DND-41 (cell line): ENCODE measurements at regions not wholly inside any gene's neighbourhood (a gene's known extent, or its start where the extent isn't known, plus 50 kb on each side); places are given as distances from the start of the nearest gene placed in this dataset.

Source experiments
- ATAC-seq: fragments of 200-7000 bp; cut with Tn5 transposase; 3 replicates; pipeline ENCODE4 v1.9.1; 2021; ENCODE audit warnings: low read depth; ENCODE audit not compliant: insufficient read depth
- DNase-seq: peaks from one replicate; pipeline ENCODE4 v3.0.0-alpha.2; 2020
- H2AFZ ChIP-seq: 2 replicates; pipeline ENCODE4 v1.6.0; 2012; ENCODE audit warnings: low read depth, low read length
- H3K27ac ChIP-seq: 2 replicates; pipeline ENCODE4 v1.5.1; 2012; ENCODE audit warnings: low read length, inconsistent platforms
- H3K27me3 ChIP-seq: fragments of 200-600 bp; sonication (generic); 2 replicates; pipeline ENCODE4 v1.6.0; 2012; ENCODE audit warnings: low read length, mild to moderate bottlenecking, inconsistent platforms; ENCODE audit not compliant: insufficient read depth, poor library complexity
- H3K36me3 ChIP-seq: 2 replicates; pipeline ENCODE4 v1.5.1; 2012; ENCODE audit warnings: low read length, inconsistent platforms; ENCODE audit not compliant: insufficient read depth
- H3K4me1 ChIP-seq: 2 replicates; pipeline ENCODE4 v1.5.1; 2012; ENCODE audit warnings: mild to moderate bottlenecking, low read length; ENCODE audit not compliant: insufficient read depth
- H3K4me2 ChIP-seq: 2 replicates; pipeline ENCODE4 v1.6.0; 2012; ENCODE audit warnings: mild to moderate bottlenecking, moderate library complexity, low read length, inconsistent platforms; ENCODE audit not compliant: insufficient read depth
- H3K4me3 ChIP-seq, 2 experiments: fragments of 200-600 bp in 1 of 2; shearing (Covaris generic) in 1 of 2; 2 replicates each; pipeline ENCODE4 v1.5.1; 2012 to 2016; ENCODE audit warnings: inconsistent platforms in 2 of 2, low read length in 2 of 2, mild to moderate bottlenecking in 2 of 2, low read depth in 1 of 2, moderate library complexity in 1 of 2
- H3K79me2 ChIP-seq: 2 replicates; pipeline ENCODE4 v1.6.0; 2012; ENCODE audit warnings: low read length, inconsistent platforms; ENCODE audit not compliant: insufficient read depth
- H3K9ac ChIP-seq: 2 replicates; pipeline ENCODE4 v1.6.0; 2012; ENCODE audit warnings: low read depth, mild to moderate bottlenecking, inconsistent platforms, low read length, moderate library complexity
- H3K9me3 ChIP-seq: 2 replicates; pipeline ENCODE4 v1.5.1; 2012; ENCODE audit warnings: low read length, moderate library complexity, mild to moderate bottlenecking, inconsistent platforms; ENCODE audit not compliant: insufficient read depth, severe bottlenecking
- H4K20me1 ChIP-seq: 2 replicates; pipeline ENCODE4 v1.6.0; 2012; ENCODE audit warnings: low read length; ENCODE audit not compliant: insufficient read depth
- CTCF ChIP-seq: IDR thresholded peaks from 2 replicates; pipeline ENCODE4 v1.5.1; 2012; ENCODE audit warnings: borderline replicate concordance, low read length, moderate library complexity, mild to moderate bottlenecking; ENCODE audit not compliant: poor library complexity, severe bottlenecking; ENCODE audit errors: extremely low read depth
- EZH2 ChIP-seq: IDR thresholded peaks from 3 replicates; pipeline ENCODE4 v1.6.1; 2012; ENCODE audit warnings: borderline replicate concordance, low read depth, mild to moderate bottlenecking, moderate library complexity, low read length, inconsistent platforms; ENCODE audit not compliant: severe bottlenecking

GRCh38 chr13:88958821-88959220, 1287.7 kb downstream of the SLITRK5 start:
- H3K4me3 ChIP-seq = no peak overlapping the region
- no peak overlapping the region for H3K9ac ChIP-seq
- no peaks in the 10 kb centered on the region for H3K4me1 ChIP-seq
- no peak overlapping the region for H3K27ac ChIP-seq
- no peaks in the 10 kb centered on the region for H3K36me3 ChIP-seq
- no peak for DNase-seq
- ATAC-seq = no peak
- H3K9me3 ChIP-seq = peaks cover 2% of the 10 kb centered on the region
- H4K20me1 ChIP-seq = no peaks in the 10 kb centered on the region
- no peak overlapping the region for H3K4me2 ChIP-seq
- H2AFZ ChIP-seq = no peak overlapping the region
- no peaks in the 10 kb centered on the region for H3K79me2 ChIP-seq
- no peak for TF ChIP-seq EZH2
- no peak for TF ChIP-seq CTCF
- no peaks in the 10 kb centered on the region for H3K27me3 ChIP-seq

GRCh38 chr13:88976466-88976865, 1305.3 kb downstream of the SLITRK5 start:
- Histone ChIP-seq H3K27me3 (no peaks in the 10 kb centered on the region), H3K4me1 (no peaks in the 10 kb centered on the region), H2AFZ (no peak overlapping the region), H3K9ac (no peak overlapping the region), H3K27ac (no peak overlapping the region), H3K4me2 (no peak overlapping the region), H3K36me3 (no peaks in the 10 kb centered on the region), H3K4me3 (no peak overlapping the region), H4K20me1 (no peaks in the 10 kb centered on the region), H3K79me2 (no peaks in the 10 kb centered on the region), H3K9me3 (no peaks in the 10 kb centered on the region)
- DNase-seq = no peak
- ATAC-seq = no peak
- no peak for TF ChIP-seq CTCF
- TF ChIP-seq EZH2 = no peak

- H3K79me2 ChIP-seq = no peaks in the 10 kb centered on the region
- H3K9me3 ChIP-seq = no peaks in the 10 kb centered on the region
- H3K4me2 ChIP-seq = no peak overlapping the region
- H3K36me3 ChIP-seq = no peaks in the 10 kb centered on the region
- TF ChIP-seq CTCF = no peak
- TF ChIP-seq EZH2 = no peak
- no peak for DNase-seq
- H2AFZ ChIP-seq = peak overlapping the region; percentile 10; the same call in 1 of the 2 replicates
- no peaks in the 10 kb centered on the region for H3K27me3 ChIP-seq
- H4K20me1 ChIP-seq = no peaks in the 10 kb centered on the region
- no peak overlapping the region for H3K9ac ChIP-seq
- H3K27ac ChIP-seq = no peak overlapping the region
- ATAC-seq = no peak
- H3K4me1 ChIP-seq = no peaks in the 10 kb centered on the region
- H3K4me3 ChIP-seq = no peak overlapping the region
Measured at GRCh38 chr13:88978607-88979006, 1307.4 kb downstream of the SLITRK5 start.
